ENCODE measurements at regions not wholly inside any gene's neighbourhood (a gene's known extent, or its start where the extent isn't known, plus 50 kb on each side); places are given as distances from the start of the nearest gene placed in this dataset.

- DNase-seq (ENCODE audit: low read depth, low spot score), result no peak
- H3K9me3 ChIP-seq (ENCODE audit: low read depth, low read length), result no peaks in the 10 kb centered on the region
- H3K27ac ChIP-seq, result no peak overlapping the region
- H3K4me3 ChIP-seq, result no peak overlapping the region
- H3K9ac ChIP-seq (ENCODE audit: insufficient read length), result no peak overlapping the region
- H3K36me3 ChIP-seq (ENCODE audit: insufficient read depth, low read length), result no peaks in the 10 kb centered on the region
- TF ChIP-seq FOXP2 (optimal IDR thresholded peaks at IDR 0.05; ENCODE audit: control extremely low read depth, extremely low read length, insufficient read depth) (no peak), POLR2AphosphoS5 (IDR thresholded peaks at IDR 0.05; ENCODE audit: borderline replicate concordance, low read depth, low read length) (no peak), EZH2 (IDR thresholded peaks at IDR 0.05) (no peak)
Measured at GRCh38 chr6:153735761-153736160, 303.3 kb upstream of the OPRM1 start.

GRCh38 chr6:153729189-153729588 lies 309.9 kb upstream of the OPRM1 start:
- H3K9me3 ChIP-seq (ENCODE audit: low read depth, low read length), result no peaks in the 10 kb centered on the region
- H3K9ac ChIP-seq (ENCODE audit: insufficient read length), result no peak overlapping the region
- H3K4me3 ChIP-seq, result no peak overlapping the region
- H3K27ac ChIP-seq, result peak overlapping the region; percentile 93; the same call in 1 of the 2 replicates
- no peaks in the 10 kb centered on the region for H3K36me3 ChIP-seq (ENCODE audit: insufficient read depth, low read length)
- no peak for DNase-seq (ENCODE audit: low read depth, low spot score)
- TF ChIP-seq POLR2AphosphoS5 (IDR thresholded peaks at IDR 0.05; ENCODE audit: borderline replicate concordance, low read depth, low read length) (no peak), FOXP2 (optimal IDR thresholded peaks at IDR 0.05; ENCODE audit: control extremely low read depth, extremely low read length, insufficient read depth) (no peak), EZH2 (IDR thresholded peaks at IDR 0.05) (no peak)

- no peaks in the 10 kb centered on the region for H3K9me3 ChIP-seq (ENCODE audit: low read depth, low read length)
- peak; percentile 91 for DNase-seq (ENCODE audit: low read depth, low spot score)
- no peaks in the 10 kb centered on the region for H3K36me3 ChIP-seq (ENCODE audit: insufficient read depth, low read length)
- peak overlapping the region; percentile 93 for H3K27ac ChIP-seq
- TF ChIP-seq FOXP2 (optimal IDR thresholded peaks at IDR 0.05; ENCODE audit: control extremely low read depth, extremely low read length, insufficient read depth), result peak; percentile 51
- TF ChIP-seq EZH2 (IDR thresholded peaks at IDR 0.05), result no peak
- H3K4me3 ChIP-seq, result peak overlapping the region; percentile 74
- no peak overlapping the region for H3K9ac ChIP-seq (ENCODE audit: insufficient read length)
Measured at GRCh38 chr6:153727885-153728284, 311.2 kb upstream of the OPRM1 start.

GRCh38 chr6:153725456-153725855 lies 313.6 kb upstream of the OPRM1 start:
- TF ChIP-seq FOXP2 (optimal IDR thresholded peaks at IDR 0.05; ENCODE audit: control extremely low read depth, extremely low read length, insufficient read depth) (no peak), POLR2AphosphoS5 (IDR thresholded peaks at IDR 0.05; ENCODE audit: borderline replicate concordance, low read depth, low read length) (no peak), EZH2 (IDR thresholded peaks at IDR 0.05) (no peak)
- Histone ChIP-seq H3K9ac (ENCODE audit: insufficient read length) (no peak overlapping the region), H3K36me3 (ENCODE audit: insufficient read depth, low read length) (no peaks in the 10 kb centered on the region), H3K4me3 (no peak overlapping the region), H3K27ac (no peak overlapping the region), H3K9me3 (ENCODE audit: low read depth, low read length) (no peaks in the 10 kb centered on the region)
- DNase-seq (ENCODE audit: low read depth, low spot score), result no peak

- no peak for DNase-seq (ENCODE audit: low read depth, low spot score)
- Histone ChIP-seq H3K27ac (no peak overlapping the region), H3K9ac (ENCODE audit: insufficient read length) (no peak overlapping the region), H3K4me3 (no peak overlapping the region), H3K9me3 (ENCODE audit: low read depth, low read length) (no peaks in the 10 kb centered on the region), H3K36me3 (ENCODE audit: insufficient read depth, low read length) (no peaks in the 10 kb centered on the region)
- no peak for TF ChIP-seq EZH2 (IDR thresholded peaks at IDR 0.05)
Measured at GRCh38 chr6:153720732-153721131, 318.3 kb upstream of the OPRM1 start.

GRCh38 chr6:153705429-153705828 lies 333.6 kb upstream of the OPRM1 start:
- no peak for DNase-seq (ENCODE audit: low read depth, low spot score)
- TF ChIP-seq FOXP2 (optimal IDR thresholded peaks at IDR 0.05; ENCODE audit: control extremely low read depth, extremely low read length, insufficient read depth) (no peak), EZH2 (IDR thresholded peaks at IDR 0.05) (no peak), POLR2AphosphoS5 (IDR thresholded peaks at IDR 0.05; ENCODE audit: borderline replicate concordance, low read depth, low read length) (no peak)
- Histone ChIP-seq H3K27ac (no peak overlapping the region), H3K4me3 (no peak overlapping the region), H3K9me3 (ENCODE audit: low read depth, low read length) (no peaks in the 10 kb centered on the region), H3K9ac (ENCODE audit: insufficient read length) (no peak overlapping the region), H3K36me3 (ENCODE audit: insufficient read depth, low read length) (no peaks in the 10 kb centered on the region)

- no peak for TF ChIP-seq EZH2 (IDR thresholded peaks at IDR 0.05)
- no peak for TF ChIP-seq POLR2AphosphoS5 (IDR thresholded peaks at IDR 0.05; ENCODE audit: borderline replicate concordance, low read depth, low read length)
- no peak for TF ChIP-seq FOXP2 (optimal IDR thresholded peaks at IDR 0.05; ENCODE audit: control extremely low read depth, extremely low read length, insufficient read depth)
- Histone ChIP-seq H3K27ac (no peak overlapping the region), H3K36me3 (ENCODE audit: insufficient read depth, low read length) (no peaks in the 10 kb centered on the region), H3K9me3 (ENCODE audit: low read depth, low read length) (no peaks in the 10 kb centered on the region), H3K4me3 (no peak overlapping the region), H3K9ac (ENCODE audit: insufficient read length) (no peak overlapping the region)
- DNase-seq (ENCODE audit: low read depth, low spot score), result no peak
Measured at GRCh38 chr6:153702671-153703070, 336.4 kb upstream of the OPRM1 start.

GRCh38 chr6:153698637-153699036 lies 340.4 kb upstream of the OPRM1 start:
- no peaks in the 10 kb centered on the region for H3K9me3 ChIP-seq (ENCODE audit: low read depth, low read length)
- TF ChIP-seq POLR2AphosphoS5 (IDR thresholded peaks at IDR 0.05; ENCODE audit: borderline replicate concordance, low read depth, low read length), result no peak
- no peak for TF ChIP-seq EZH2 (IDR thresholded peaks at IDR 0.05)
- no peak for TF ChIP-seq FOXP2 (optimal IDR thresholded peaks at IDR 0.05; ENCODE audit: control extremely low read depth, extremely low read length, insufficient read depth)
- 0 out of 2 replicates have a peak overlapping the region, but pooled peaks have one; percentile 15 for H3K4me3 ChIP-seq
- H3K27ac ChIP-seq, result no peak overlapping the region; the same call in 1 of the 2 replicates
- H3K9ac ChIP-seq (ENCODE audit: insufficient read length), result no peak overlapping the region
- no peaks in the 10 kb centered on the region for H3K36me3 ChIP-seq (ENCODE audit: insufficient read depth, low read length)
- no peak for DNase-seq (ENCODE audit: low read depth, low spot score)

- no peak overlapping the region for H3K9ac ChIP-seq (ENCODE audit: insufficient read length)
- no peak for DNase-seq (ENCODE audit: low read depth, low spot score)
- no peak overlapping the region for H3K4me3 ChIP-seq
- H3K9me3 ChIP-seq (ENCODE audit: low read depth, low read length), result no peaks in the 10 kb centered on the region
- TF ChIP-seq FOXP2 (optimal IDR thresholded peaks at IDR 0.05; ENCODE audit: control extremely low read depth, extremely low read length, insufficient read depth), result no peak
- TF ChIP-seq EZH2 (IDR thresholded peaks at IDR 0.05), result no peak
- no peak for TF ChIP-seq POLR2AphosphoS5 (IDR thresholded peaks at IDR 0.05; ENCODE audit: borderline replicate concordance, low read depth, low read length)
- H3K27ac ChIP-seq, result no peak overlapping the region; the same call in 1 of the 2 replicates
- H3K36me3 ChIP-seq (ENCODE audit: insufficient read depth, low read length), result no peaks in the 10 kb centered on the region
Measured at GRCh38 chr6:153698001-153698400, 341.0 kb upstream of the OPRM1 start.

All from SK-N-MC (cell line).